Peyer's patch (tissue), 4 donors: ENCODE measurements at regions not wholly inside any gene's neighbourhood (a gene's known extent, or its start where the extent isn't known, plus 50 kb on each side); places are given as distances from the start of the nearest gene placed in this dataset.

ENCODE experiments used
- CTCF ChIP-seq, 6 experiments: fragments of 450-650 bp in 4 of 6; fragments of 200-600 bp in 2 of 6; sonication (generic) in 1 of 6; IDR thresholded peaks; one replicate each; pipeline ENCODE4 v1.5.1; 2017 to 2019; ENCODE audit warnings: antibody characterized with exemption in 6 of 6, mild to moderate bottlenecking in 3 of 6, moderate library complexity in 1 of 6
- POLR2A ChIP-seq, 2 donors: fragments of 450-650 bp; IDR thresholded peaks; one replicate each; pipeline ENCODE4 v1.5.1; 2017; ENCODE audit warnings: antibody characterized with exemption in 2 of 2, mild to moderate bottlenecking in 2 of 2, moderate library complexity in 2 of 2

GRCh38 chr10:63058236-63058635 lies 74.9 kb upstream of the NRBF2 start:
- TF ChIP-seq CTCF (IDR thresholded peaks at IDR 0.05) = no peak
- TF ChIP-seq POLR2A (IDR thresholded peaks at IDR 0.05) = no peak
